OCI-LY7 (cell line): ENCODE measurements at regions not wholly inside any gene's neighbourhood (a gene's known extent, or its start where the extent isn't known, plus 50 kb on each side); places are given as distances from the start of the nearest gene placed in this dataset.

Experiments
- BruUV-seq: library from RNA; stranded (reverse); fragments of 400-500 nt; replicated peaks from 2 replicates; lab custom pipeline; 2021; lab: Mats Ljungman, UMichigan
- CTCF ChIA-PET: fragments of 300-600 bp; sonication (Branson Sonifier 250); formaldehyde crosslinking; loops from one replicate; lab custom pipeline; 2022; ENCODE audit warnings: antibody characterized with exemption; ENCODE audit not compliant: unreplicated experiment; lab: Charles Lee
- POLR2A ChIA-PET: fragments of 300-600 bp; sonication (Branson Sonifier 250); formaldehyde crosslinking; loops from one replicate; lab custom pipeline; 2022; ENCODE audit warnings: antibody characterized with exemption; lab: Charles Lee
- DNase-seq: peaks from one replicate; pipeline ENCODE4 v3.0.0-alpha.2; 2015; ENCODE audit warnings: low spot score
- H2AFZ ChIP-seq: fragments of 200-600 bp; sonication (generic), shearing (Covaris generic); 2 replicates; pipeline ENCODE4 v1.6.1; 2014; ENCODE audit warnings: mild to moderate bottlenecking, antibody characterized with exemption, low read length, moderate library complexity
- H3K27ac ChIP-seq: fragments of 200-600 bp; sonication (generic); 2 replicates; pipeline ENCODE4 v1.5.1; 2014; ENCODE audit warnings: mixed run types, low read depth, mild to moderate bottlenecking, moderate library complexity, low read length, inconsistent platforms; ENCODE audit not compliant: poor library complexity, severe bottlenecking
- H3K36me3 ChIP-seq: fragments of 200-600 bp; sonication (generic); 2 replicates; pipeline ENCODE4 v1.6.1; 2014; ENCODE audit warnings: mild to moderate bottlenecking, antibody characterized with exemption, low read length, moderate library complexity, mixed read lengths; ENCODE audit not compliant: insufficient read depth
- H3K4me1 ChIP-seq: fragments of 200-600 bp; sonication (generic); 2 replicates; pipeline ENCODE4 v1.5.1; 2014; ENCODE audit warnings: mild to moderate bottlenecking, low read length; ENCODE audit not compliant: insufficient read depth, poor library complexity, severe bottlenecking
- H3K4me2 ChIP-seq: fragments of 200-600 bp; sonication (generic); 2 replicates; pipeline ENCODE4 v1.6.1; 2014; ENCODE audit warnings: mild to moderate bottlenecking, low read length
- H3K4me3 ChIP-seq: fragments of 200-600 bp; sonication (generic); 2 replicates; pipeline ENCODE4 v1.5.1; 2014; ENCODE audit warnings: mild to moderate bottlenecking, low read depth, low read length; ENCODE audit not compliant: poor library complexity, severe bottlenecking
- H3K79me2 ChIP-seq: fragments of 200-600 bp; sonication (generic); 2 replicates; pipeline ENCODE4 v1.6.1; 2016; ENCODE audit warnings: low read depth, mild to moderate bottlenecking, low read length, moderate library complexity, mixed read lengths; ENCODE audit not compliant: insufficient read depth
- H3K9me2 ChIP-seq: fragments of 200-600 bp; sonication (generic); 2 replicates; pipeline ENCODE4 v1.6.1; 2016; ENCODE audit warnings: mild to moderate bottlenecking, low read length, mixed read lengths; ENCODE audit not compliant: insufficient read depth
- H3K9me3 ChIP-seq: fragments of 200-600 bp; sonication (generic); 2 replicates; pipeline ENCODE4 v1.6.1; 2014; ENCODE audit warnings: mild to moderate bottlenecking, mixed run types, low read length, mixed read lengths
- H4K20me1 ChIP-seq: fragments of 200-600 bp; sonication (generic); 2 replicates; pipeline ENCODE4 v1.6.1; 2014; ENCODE audit warnings: mild to moderate bottlenecking, antibody characterized with exemption, low read length, moderate library complexity, mixed read lengths; ENCODE audit not compliant: insufficient read depth
- CTCF ChIP-seq: fragments of 200-600 bp; sonication (generic); conservative IDR thresholded peaks from 2 replicates; pipeline ENCODE4 v1.5.1; 2014; ENCODE audit warnings: mild to moderate bottlenecking, antibody characterized with exemption, low read length, moderate library complexity, mixed read lengths
- EZH2phosphoT487 ChIP-seq: fragments of 200-600 bp; sonication (generic); IDR thresholded peaks from 2 replicates; pipeline ENCODE4 v1.6.1; 2018; ENCODE audit warnings: low read depth, borderline replicate concordance, mild to moderate bottlenecking, mixed run types, antibody characterized with exemption, low read length, moderate library complexity, mixed read lengths
- intact Hi-C: fragments of 100-400 bp; cut with micrococcal nuclease; formaldehyde crosslinking; loops from one replicate; pipeline ENCODE4 v1.10.0; 2022; ENCODE audit not compliant: unreplicated experiment

- H4K20me1 ChIP-seq: no peaks in the 10 kb centered on the region
- H3K4me2 ChIP-seq: no peak overlapping the region
- TF ChIP-seq EZH2phosphoT487 (no peak), CTCF (no peak)
- no peaks in the 10 kb centered on the region for H3K4me1 ChIP-seq
- H3K27ac ChIP-seq: no peak overlapping the region
- no peak for DNase-seq
- intact Hi-C loops: no loop called here
- ChIA-PET POLR2A (no interaction called here), CTCF (no interaction called here)
- no peak overlapping the region for H2AFZ ChIP-seq
- no peak overlapping the region for H3K4me3 ChIP-seq
- no peaks in the 10 kb centered on the region for H3K9me3 ChIP-seq
- no peaks in the 10 kb centered on the region for H3K79me2 ChIP-seq
- H3K9me2 ChIP-seq: no peaks in the 10 kb centered on the region
- BruUV-seq: no TSS peak
- H3K36me3 ChIP-seq: no peaks in the 10 kb centered on the region
These were observed 260.2 kb downstream of the TMX3 start for GRCh38 chr18:68454511-68455228.

GRCh38 chr18:68449292-68449691 lies 265.6 kb downstream of the TMX3 start:
- intact Hi-C loops: no loop called here
- H4K20me1 ChIP-seq: no peaks in the 10 kb centered on the region
- H3K4me3 ChIP-seq: no peak overlapping the region
- no peaks in the 10 kb centered on the region for H3K4me1 ChIP-seq
- H3K27ac ChIP-seq: no peak overlapping the region
- BruUV-seq: no TSS peak
- H3K9me2 ChIP-seq: no peaks in the 10 kb centered on the region
- DNase-seq: no peak
- H3K9me3 ChIP-seq: no peaks in the 10 kb centered on the region
- POLR2A ChIA-PET: no interaction called here
- H3K79me2 ChIP-seq: no peaks in the 10 kb centered on the region
- CTCF ChIA-PET: no interaction called here
- no peak for TF ChIP-seq EZH2phosphoT487
- TF ChIP-seq CTCF: no peak
- no peak overlapping the region for H3K4me2 ChIP-seq
- H2AFZ ChIP-seq: no peak overlapping the region
- no peaks in the 10 kb centered on the region for H3K36me3 ChIP-seq

GRCh38 chr18:68448736-68449135 lies 266.2 kb downstream of the TMX3 start:
- POLR2A ChIA-PET: no interaction called here
- Histone ChIP-seq H3K79me2 (no peaks in the 10 kb centered on the region), H3K9me3 (no peaks in the 10 kb centered on the region), H3K4me3 (no peak overlapping the region), H3K27ac (no peak overlapping the region), H3K9me2 (no peaks in the 10 kb centered on the region), H3K36me3 (no peaks in the 10 kb centered on the region), H3K4me2 (no peak overlapping the region), H3K4me1 (no peaks in the 10 kb centered on the region), H4K20me1 (no peaks in the 10 kb centered on the region), H2AFZ (no peak overlapping the region)
- DNase-seq: no peak
- intact Hi-C loops: no loop called here
- TF ChIP-seq EZH2phosphoT487 (no peak), CTCF (no peak)
- CTCF ChIA-PET: no interaction called here
- BruUV-seq: no TSS peak
